Neural cell (in vitro differentiated cells): ENCODE measurements at regions not wholly inside any gene's neighbourhood (a gene's known extent, or its start where the extent isn't known, plus 50 kb on each side); places are given as distances from the start of the nearest gene placed in this dataset.

Experiments used
- H2AFZ ChIP-seq: fragments of 200-600, 300-800 bp; sonication (generic), shearing (Covaris generic); 2 replicates; pipeline ENCODE4 v1.6.0; 2014; ENCODE audit warnings: low read depth, mild to moderate bottlenecking, antibody characterized with exemption, low read length, moderate library complexity
- H3F3A ChIP-seq: fragments of 200-600 bp; shearing (Covaris generic); 2 replicates; pipeline ENCODE4 v1.6.1; 2016; ENCODE audit warnings: mild to moderate bottlenecking, moderate library complexity, mixed read lengths, antibody characterized with exemption, low read length; ENCODE audit not compliant: insufficient read depth, poor library complexity, severe bottlenecking
- H3K27ac ChIP-seq: fragments of 200-600, 300-800 bp; sonication (generic), shearing (Covaris generic); 2 replicates; pipeline ENCODE4 v1.5.1; 2014; ENCODE audit warnings: mild to moderate bottlenecking, low read length, moderate library complexity
- H3K27me3 ChIP-seq: fragments of 300-800, 200-600 bp; sonication (generic), shearing (Covaris generic); 2 replicates; pipeline ENCODE4 v1.6.0; 2014; ENCODE audit warnings: mild to moderate bottlenecking, low read depth, low read length, moderate library complexity; ENCODE audit not compliant: insufficient read depth
- H3K36me3 ChIP-seq: fragments of 300-800, 200-600 bp; sonication (generic), shearing (Covaris generic); 2 replicates; pipeline ENCODE4 v1.5.1; 2014; ENCODE audit warnings: mild to moderate bottlenecking, antibody characterized with exemption, low read length, moderate library complexity; ENCODE audit not compliant: insufficient read depth
- H3K4me2 ChIP-seq: fragments of 300-800, 200-600 bp; sonication (generic), shearing (Covaris generic); 2 replicates; pipeline ENCODE4 v1.6.0; 2014; ENCODE audit warnings: mild to moderate bottlenecking, low read length
- H3K4me3 ChIP-seq: fragments of 300-800, 200-600 bp; sonication (generic), shearing (Covaris generic); 2 replicates; pipeline ENCODE4 v1.5.1; 2014; ENCODE audit warnings: mild to moderate bottlenecking, low read length, moderate library complexity
- H3K79me2 ChIP-seq: fragments of 200-600 bp; shearing (Covaris generic); replicated peaks from 2 replicates; pipeline ENCODE4 v1.6.0; 2014; ENCODE audit warnings: mild to moderate bottlenecking, low read length, moderate library complexity; ENCODE audit not compliant: insufficient read depth
- H3K9ac ChIP-seq: fragments of 300-800, 200-600 bp; sonication (generic), shearing (Covaris generic); 2 replicates; pipeline ENCODE4 v1.6.1; 2016; ENCODE audit warnings: mild to moderate bottlenecking, low read length, mixed read lengths
- H3K9me2 ChIP-seq: fragments of 200-600 bp; shearing (Covaris generic); 2 replicates; pipeline ENCODE4 v1.6.1; 2016; ENCODE audit warnings: mild to moderate bottlenecking, low read length, mixed read lengths; ENCODE audit not compliant: insufficient read depth
- H3K9me3 ChIP-seq: fragments of 200-600, 300-800 bp; sonication (generic), shearing (Covaris generic); 2 replicates; pipeline ENCODE4 v1.6.1; 2016; ENCODE audit warnings: mild to moderate bottlenecking, mixed run types, low read length, moderate library complexity, mixed read lengths
- H4K20me1 ChIP-seq: fragments of 200-600 bp; shearing (Covaris generic); 2 replicates; pipeline ENCODE4 v1.6.1; 2016; ENCODE audit warnings: mild to moderate bottlenecking, mixed run types; ENCODE audit not compliant: insufficient read depth
- EP300 ChIP-seq: fragments of 450-650 bp; conservative IDR thresholded peaks from 2 replicates; pipeline ENCODE4 v1.6.1; 2014; ENCODE audit warnings: antibody characterized with exemption, mild to moderate bottlenecking, moderate library complexity; ENCODE audit not compliant: poor library complexity, severe bottlenecking
- EZH2 ChIP-seq: fragments of 200-600, 300-800 bp; shearing (Covaris generic), sonication (generic); IDR thresholded peaks from 2 replicates; pipeline ENCODE4 v1.6.1; 2014; ENCODE audit warnings: antibody characterized with exemption, low read length, borderline replicate concordance, mild to moderate bottlenecking; ENCODE audit not compliant: insufficient read depth, poor library complexity, severe bottlenecking
- MXI1 ChIP-seq: fragments of 450-650 bp; conservative IDR thresholded peaks from 2 replicates; pipeline ENCODE4 v1.6.1; 2014; ENCODE audit warnings: antibody characterized with exemption, mild to moderate bottlenecking; ENCODE audit not compliant: poor library complexity, severe bottlenecking
- POLR2AphosphoS5 ChIP-seq: IDR thresholded peaks from 2 replicates; pipeline ENCODE4 v1.6.1; 2012
- RAD21 ChIP-seq: fragments of 450-650 bp; conservative IDR thresholded peaks from 2 replicates; pipeline ENCODE4 v1.6.1; 2014; ENCODE audit warnings: antibody characterized with exemption, mild to moderate bottlenecking, moderate library complexity
- SMC3 ChIP-seq: fragments of 450-650 bp; conservative IDR thresholded peaks from 2 replicates; pipeline ENCODE4 v1.6.1; 2014; ENCODE audit warnings: antibody characterized with exemption, mild to moderate bottlenecking, moderate library complexity; ENCODE audit not compliant: poor library complexity
- TAF1 ChIP-seq: IDR thresholded peaks from 2 replicates; pipeline ENCODE4 v1.6.1; 2012; ENCODE audit warnings: low read depth
- TF ChIP-seq, protein P1 (sequence below): IDR thresholded peaks from 2 replicates; pipeline ENCODE4 v1.6.1; 2012; ENCODE audit warnings: borderline replicate concordance
- TF ChIP-seq, protein P2 (sequence below): fragments of 450-650 bp; IDR thresholded peaks from 2 replicates; pipeline ENCODE4 v1.5.1; 2014; ENCODE audit warnings: antibody characterized with exemption, mild to moderate bottlenecking, moderate library complexity; ENCODE audit not compliant: poor library complexity, severe bottlenecking

- H3K36me3 ChIP-seq: no peaks in the 10 kb centered on the region
- H3K4me3 ChIP-seq: no peak overlapping the region
- H4K20me1 ChIP-seq: no peaks in the 10 kb centered on the region
- no peaks in the 10 kb centered on the region for H3K9me2 ChIP-seq
- H3F3A ChIP-seq: no peaks in the 10 kb centered on the region
- no peak overlapping the region for H3K27ac ChIP-seq
- no peaks in the 10 kb centered on the region for H3K9me3 ChIP-seq
- no peaks in the 10 kb centered on the region for H3K27me3 ChIP-seq
- no peak overlapping the region for H2AFZ ChIP-seq
- H3K4me2 ChIP-seq: no peak overlapping the region
- no peak overlapping the region for H3K9ac ChIP-seq
- TF ChIP-seq, protein P1, sequence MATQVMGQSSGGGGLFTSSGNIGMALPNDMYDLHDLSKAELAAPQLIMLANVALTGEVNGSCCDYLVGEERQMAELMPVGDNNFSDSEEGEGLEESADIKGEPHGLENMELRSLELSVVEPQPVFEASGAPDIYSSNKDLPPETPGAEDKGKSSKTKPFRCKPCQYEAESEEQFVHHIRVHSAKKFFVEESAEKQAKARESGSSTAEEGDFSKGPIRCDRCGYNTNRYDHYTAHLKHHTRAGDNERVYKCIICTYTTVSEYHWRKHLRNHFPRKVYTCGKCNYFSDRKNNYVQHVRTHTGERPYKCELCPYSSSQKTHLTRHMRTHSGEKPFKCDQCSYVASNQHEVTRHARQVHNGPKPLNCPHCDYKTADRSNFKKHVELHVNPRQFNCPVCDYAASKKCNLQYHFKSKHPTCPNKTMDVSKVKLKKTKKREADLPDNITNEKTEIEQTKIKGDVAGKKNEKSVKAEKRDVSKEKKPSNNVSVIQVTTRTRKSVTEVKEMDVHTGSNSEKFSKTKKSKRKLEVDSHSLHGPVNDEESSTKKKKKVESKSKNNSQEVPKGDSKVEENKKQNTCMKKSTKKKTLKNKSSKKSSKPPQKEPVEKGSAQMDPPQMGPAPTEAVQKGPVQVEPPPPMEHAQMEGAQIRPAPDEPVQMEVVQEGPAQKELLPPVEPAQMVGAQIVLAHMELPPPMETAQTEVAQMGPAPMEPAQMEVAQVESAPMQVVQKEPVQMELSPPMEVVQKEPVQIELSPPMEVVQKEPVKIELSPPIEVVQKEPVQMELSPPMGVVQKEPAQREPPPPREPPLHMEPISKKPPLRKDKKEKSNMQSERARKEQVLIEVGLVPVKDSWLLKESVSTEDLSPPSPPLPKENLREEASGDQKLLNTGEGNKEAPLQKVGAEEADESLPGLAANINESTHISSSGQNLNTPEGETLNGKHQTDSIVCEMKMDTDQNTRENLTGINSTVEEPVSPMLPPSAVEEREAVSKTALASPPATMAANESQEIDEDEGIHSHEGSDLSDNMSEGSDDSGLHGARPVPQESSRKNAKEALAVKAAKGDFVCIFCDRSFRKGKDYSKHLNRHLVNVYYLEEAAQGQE: no peak
- TF ChIP-seq EP300: no peak
- TF ChIP-seq POLR2AphosphoS5: no peak
- TF ChIP-seq, protein P2, sequence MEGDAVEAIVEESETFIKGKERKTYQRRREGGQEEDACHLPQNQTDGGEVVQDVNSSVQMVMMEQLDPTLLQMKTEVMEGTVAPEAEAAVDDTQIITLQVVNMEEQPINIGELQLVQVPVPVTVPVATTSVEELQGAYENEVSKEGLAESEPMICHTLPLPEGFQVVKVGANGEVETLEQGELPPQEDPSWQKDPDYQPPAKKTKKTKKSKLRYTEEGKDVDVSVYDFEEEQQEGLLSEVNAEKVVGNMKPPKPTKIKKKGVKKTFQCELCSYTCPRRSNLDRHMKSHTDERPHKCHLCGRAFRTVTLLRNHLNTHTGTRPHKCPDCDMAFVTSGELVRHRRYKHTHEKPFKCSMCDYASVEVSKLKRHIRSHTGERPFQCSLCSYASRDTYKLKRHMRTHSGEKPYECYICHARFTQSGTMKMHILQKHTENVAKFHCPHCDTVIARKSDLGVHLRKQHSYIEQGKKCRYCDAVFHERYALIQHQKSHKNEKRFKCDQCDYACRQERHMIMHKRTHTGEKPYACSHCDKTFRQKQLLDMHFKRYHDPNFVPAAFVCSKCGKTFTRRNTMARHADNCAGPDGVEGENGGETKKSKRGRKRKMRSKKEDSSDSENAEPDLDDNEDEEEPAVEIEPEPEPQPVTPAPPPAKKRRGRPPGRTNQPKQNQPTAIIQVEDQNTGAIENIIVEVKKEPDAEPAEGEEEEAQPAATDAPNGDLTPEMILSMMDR: no peak
- no peak for TF ChIP-seq MXI1
- no peak for TF ChIP-seq TAF1
- TF ChIP-seq EZH2: no peak
- no peak for TF ChIP-seq RAD21
- no peak for TF ChIP-seq SMC3
- no peaks in the 10 kb centered on the region for H3K79me2 ChIP-seq
These were observed 85.7 kb upstream of the SGCD start for GRCh38 chr5:156241266-156241665.

DNA sequence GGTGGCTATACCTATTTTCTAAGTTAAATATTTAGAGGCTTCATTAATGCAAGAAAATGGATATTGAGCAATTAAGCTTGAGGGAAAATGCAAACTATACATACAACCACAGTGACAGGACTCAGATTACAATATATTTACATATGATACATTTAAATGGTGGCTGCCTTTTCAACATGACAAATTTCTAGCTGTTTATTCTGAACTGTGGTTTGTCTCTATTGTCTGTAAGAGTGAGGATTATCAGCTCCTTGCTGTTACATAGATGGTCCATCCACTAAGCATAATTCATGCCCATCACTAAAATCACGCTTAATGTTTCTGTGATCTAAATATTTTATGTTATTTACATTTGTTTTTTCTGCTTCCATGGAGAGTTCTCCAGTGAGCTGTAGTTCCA, 81.1 kb upstream of the SGCD start:
- Histone ChIP-seq H4K20me1 (no peaks in the 10 kb centered on the region), H3K79me2 (no peaks in the 10 kb centered on the region), H3K9me2 (no peaks in the 10 kb centered on the region), H3K36me3 (no peaks in the 10 kb centered on the region), H2AFZ (no peak overlapping the region), H3K27me3 (peaks cover 7% of the 10 kb centered on the region), H3K9ac (no peak overlapping the region), H3K4me2 (no peak overlapping the region), H3K27ac (no peak overlapping the region), H3F3A (no peaks in the 10 kb centered on the region), H3K9me3 (no peaks in the 10 kb centered on the region), H3K4me3 (no peak overlapping the region)
- TF ChIP-seq EP300 (peak; percentile 28), POLR2AphosphoS5 (no peak)

GRCh38 chr5:156251076-156251475, 75.9 kb upstream of the SGCD start:
- no peaks in the 10 kb centered on the region for H3K9me2 ChIP-seq
- H3K4me2 ChIP-seq: no peak overlapping the region
- no peak overlapping the region for H3K9ac ChIP-seq
- H2AFZ ChIP-seq: no peak overlapping the region
- H3K79me2 ChIP-seq: no peaks in the 10 kb centered on the region
- H3F3A ChIP-seq: no peaks in the 10 kb centered on the region
- TF ChIP-seq, protein P2: no peak
- TF ChIP-seq POLR2AphosphoS5: no peak
- TF ChIP-seq TAF1: no peak
- no peak overlapping the region for H3K4me3 ChIP-seq
- H3K27ac ChIP-seq: no peak overlapping the region
- no peaks in the 10 kb centered on the region for H3K36me3 ChIP-seq
- no peaks in the 10 kb centered on the region for H3K9me3 ChIP-seq
- H4K20me1 ChIP-seq: no peaks in the 10 kb centered on the region
- peaks cover 7% of the 10 kb centered on the region for H3K27me3 ChIP-seq
